DOHH2 (cell line): ENCODE measurements at regions not wholly inside any gene's neighbourhood (a gene's known extent, or its start where the extent isn't known, plus 50 kb on each side); places are given as distances from the start of the nearest gene placed in this dataset.

Experiments used
- H3F3A ChIP-seq: fragments of 200-600 bp; sonication (generic), shearing (Covaris generic); 2 replicates; pipeline ENCODE4 v1.6.0; 2016; ENCODE audit warnings: antibody characterized with exemption, mild to moderate bottlenecking; ENCODE audit not compliant: control insufficient read depth, insufficient read depth
- H3K27ac ChIP-seq: fragments of 200-600 bp; sonication (generic); 2 replicates; pipeline ENCODE4 v1.5.1; 2014; ENCODE audit warnings: low read depth, mild to moderate bottlenecking, low read length, moderate library complexity
- H3K27me3 ChIP-seq: fragments of 200-600 bp; sonication (generic); 2 replicates; pipeline ENCODE4 v1.6.1; 2014; ENCODE audit warnings: mild to moderate bottlenecking, low read length, mixed read lengths; ENCODE audit not compliant: control insufficient read depth
- H3K36me3 ChIP-seq: fragments of 200-600 bp; sonication (generic); 2 replicates; pipeline ENCODE4 v1.6.1; 2014; ENCODE audit warnings: mild to moderate bottlenecking, low read length, moderate library complexity, mixed read lengths; ENCODE audit not compliant: control insufficient read depth
- H3K4me1 ChIP-seq: fragments of 200-600 bp; sonication (generic); 2 replicates; pipeline ENCODE4 v1.6.1; 2014; ENCODE audit warnings: mild to moderate bottlenecking, low read length, mixed read lengths; ENCODE audit not compliant: control insufficient read depth
- H3K4me2 ChIP-seq: fragments of 200-600 bp; sonication (generic); 2 replicates; pipeline ENCODE4 v1.6.0; 2014; ENCODE audit warnings: mild to moderate bottlenecking, low read length, moderate library complexity
- H3K4me3 ChIP-seq: fragments of 200-600 bp; sonication (generic); 2 replicates; pipeline ENCODE4 v1.5.1; 2014; ENCODE audit warnings: mild to moderate bottlenecking, low read length, mixed read lengths
- H3K79me2 ChIP-seq: fragments of 200-600 bp; sonication (generic); 2 replicates; pipeline ENCODE4 v1.6.1; 2014; ENCODE audit warnings: mild to moderate bottlenecking, low read length, mixed read lengths; ENCODE audit not compliant: control insufficient read depth
- H3K9me2 ChIP-seq: fragments of 200-600 bp; sonication (generic); replicated peaks from 2 replicates; pipeline ENCODE4 v1.6.1; 2014; ENCODE audit warnings: mild to moderate bottlenecking, low read length, mixed read lengths; ENCODE audit not compliant: control insufficient read depth
- H3K9me3 ChIP-seq: fragments of 200-600 bp; sonication (generic); 2 replicates; pipeline ENCODE4 v1.6.1; 2014; ENCODE audit warnings: antibody characterized with exemption, low read length, mixed read lengths; ENCODE audit not compliant: control insufficient read depth, insufficient read depth
- H4K20me1 ChIP-seq: fragments of 200-600 bp; sonication (generic); 2 replicates; pipeline ENCODE4 v1.6.0; 2014; ENCODE audit warnings: low read depth, mild to moderate bottlenecking, antibody characterized with exemption, low read length, moderate library complexity; ENCODE audit not compliant: control insufficient read depth, insufficient read depth
- CTCF ChIP-seq: fragments of 200-600 bp; sonication (generic); IDR thresholded peaks from one replicate; pipeline ENCODE4 v1.5.1; 2014; ENCODE audit warnings: antibody characterized with exemption, mild to moderate bottlenecking, low read depth, low read length; ENCODE audit not compliant: poor library complexity, severe bottlenecking
- EZH2phosphoT487 ChIP-seq: fragments of 200-600 bp; sonication (generic); IDR thresholded peaks from 2 replicates; pipeline ENCODE4 v1.6.1; 2017; ENCODE audit warnings: borderline replicate concordance, mild to moderate bottlenecking, antibody characterized with exemption, low read length, moderate library complexity, mixed read lengths

GRCh38 chr10:83917537-83918506, 221.5 kb upstream of the GHITM start:
- no peaks in the 10 kb centered on the region for H4K20me1 ChIP-seq
- H3K27ac ChIP-seq = no peak overlapping the region
- no peaks in the 10 kb centered on the region for H3K79me2 ChIP-seq
- no peaks in the 10 kb centered on the region for H3F3A ChIP-seq
- no peak overlapping the region for H3K4me2 ChIP-seq
- no peaks in the 10 kb centered on the region for H3K36me3 ChIP-seq
- H3K4me1 ChIP-seq = no peaks in the 10 kb centered on the region
- no peaks in the 10 kb centered on the region for H3K9me3 ChIP-seq
- peaks cover 3% of the 10 kb centered on the region; the same call in 1 of the 2 replicates for H3K27me3 ChIP-seq
- TF ChIP-seq CTCF (peak; percentile 14), EZH2phosphoT487 (no peak)
- H3K4me3 ChIP-seq = no peak overlapping the region
- H3K9me2 ChIP-seq = no peaks in the 10 kb centered on the region

- no peaks in the 10 kb centered on the region for H3K36me3 ChIP-seq
- H3K79me2 ChIP-seq = no peaks in the 10 kb centered on the region
- no peaks in the 10 kb centered on the region for H3F3A ChIP-seq
- H3K9me2 ChIP-seq = no peaks in the 10 kb centered on the region
- no peaks in the 10 kb centered on the region for H3K9me3 ChIP-seq
- no peak overlapping the region for H3K27ac ChIP-seq
- H3K27me3 ChIP-seq = peaks cover 3% of the 10 kb centered on the region; the same call in 1 of the 2 replicates
- no peak overlapping the region for H3K4me2 ChIP-seq
- H3K4me1 ChIP-seq = no peaks in the 10 kb centered on the region
- no peaks in the 10 kb centered on the region for H4K20me1 ChIP-seq
- no peak overlapping the region for H3K4me3 ChIP-seq
- no peak for TF ChIP-seq EZH2phosphoT487
- TF ChIP-seq CTCF = no peak
Observed at GRCh38 chr10:83919187-83919586, 220.1 kb upstream of the GHITM start.

GRCh38 chr10:83921984-83922860, 217.1 kb upstream of the GHITM start:
- no peak overlapping the region for H3K4me3 ChIP-seq
- H3K27me3 ChIP-seq = peaks cover 3% of the 10 kb centered on the region; the same call in 1 of the 2 replicates
- H4K20me1 ChIP-seq = no peaks in the 10 kb centered on the region
- H3F3A ChIP-seq = no peaks in the 10 kb centered on the region
- no peaks in the 10 kb centered on the region for H3K9me2 ChIP-seq
- no peaks in the 10 kb centered on the region for H3K9me3 ChIP-seq
- H3K79me2 ChIP-seq = no peaks in the 10 kb centered on the region
- H3K4me2 ChIP-seq = no peak overlapping the region
- H3K4me1 ChIP-seq = no peaks in the 10 kb centered on the region
- no peak for TF ChIP-seq CTCF
- no peak for TF ChIP-seq EZH2phosphoT487
- H3K27ac ChIP-seq = no peak overlapping the region
- no peaks in the 10 kb centered on the region for H3K36me3 ChIP-seq
